ENCODE measurements at regions not wholly inside any gene's neighbourhood (a gene's known extent, or its start where the extent isn't known, plus 50 kb on each side); places are given as distances from the start of the nearest gene placed in this dataset.

DNA sequence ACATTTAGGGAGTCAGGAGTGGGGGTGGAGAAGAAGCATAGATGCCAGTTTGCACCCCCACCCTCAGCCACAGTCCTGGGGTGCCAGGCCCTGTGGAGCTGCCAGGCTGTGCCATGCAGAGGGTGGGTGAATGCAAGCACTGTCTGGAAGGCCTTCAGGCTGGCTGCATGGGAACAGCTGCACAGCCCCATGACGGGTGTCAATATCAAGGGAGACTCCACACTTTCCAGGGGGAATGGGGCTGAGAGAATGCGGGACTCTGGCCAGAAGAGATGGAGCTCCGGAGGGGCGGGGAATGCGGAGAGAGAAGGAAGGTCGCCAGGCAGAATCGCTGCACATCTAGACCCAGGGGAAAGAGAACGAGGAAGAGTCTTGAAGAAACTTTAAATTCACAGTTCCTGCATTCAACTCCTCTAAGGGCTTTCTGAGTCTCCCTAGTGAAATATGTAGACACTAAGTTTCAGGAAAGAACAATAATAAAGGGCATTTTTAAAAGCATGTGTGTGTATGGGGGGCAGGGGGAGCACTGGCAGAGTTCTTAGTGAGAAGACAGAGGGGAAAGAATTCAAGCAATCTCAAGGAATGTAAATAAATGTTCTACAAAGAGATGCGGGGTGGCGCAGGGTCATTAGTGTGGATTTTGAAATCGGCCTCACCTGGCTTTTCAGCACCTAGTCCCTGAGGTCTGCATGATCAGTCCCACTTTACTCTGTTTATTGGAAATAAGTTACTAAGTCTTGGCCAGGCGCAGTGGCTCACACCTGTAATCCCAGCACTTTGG, 59.1 kb downstream of the BOD1 start:
- peak; percentile 84 for DNase-seq

GRCh38 chr5:173556142-173557028, 60.1 kb downstream of the BOD1 start:
- no peak for DNase-seq

DNA sequence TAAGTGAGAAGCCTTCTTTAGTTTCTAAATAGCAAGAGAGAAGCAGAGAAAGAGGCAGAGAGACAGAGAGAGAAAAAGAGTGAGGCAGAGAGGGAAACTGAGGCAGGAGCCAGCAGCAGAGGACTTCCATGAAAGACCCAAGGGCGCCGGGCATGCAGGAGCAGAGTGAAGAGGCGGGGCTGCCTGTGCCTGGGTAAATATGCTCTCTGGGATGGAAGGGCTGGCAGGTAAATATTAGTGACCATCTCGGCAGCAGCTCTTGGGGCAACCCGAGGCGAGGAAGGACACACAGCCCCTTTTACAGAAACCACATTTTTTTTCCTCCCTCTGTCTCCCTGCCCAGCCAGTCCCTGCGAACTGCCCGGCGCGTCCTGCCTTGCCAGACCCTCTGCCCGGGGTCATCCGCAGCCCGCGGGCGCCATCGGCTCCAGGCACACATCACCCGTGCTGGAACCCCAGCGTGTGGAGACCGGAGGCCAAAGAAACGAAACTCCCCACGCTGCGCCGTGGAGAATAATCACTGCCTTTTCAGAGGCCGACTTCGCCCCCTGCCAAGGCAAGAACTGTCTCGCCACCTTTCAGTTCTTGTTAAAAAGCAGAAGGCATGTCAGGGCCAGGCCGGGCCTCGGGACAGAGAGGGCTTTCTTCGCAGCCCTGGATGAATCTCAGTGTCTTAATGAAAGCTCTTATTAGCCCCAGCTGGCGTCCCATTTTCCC, 61.3 kb downstream of the BOD1 start:
- DNase-seq, result peak; percentile 29

- DNase-seq, result no peak
Observed at GRCh38 chr5:173554038-173554955, 62.2 kb downstream of the BOD1 start.

DNA sequence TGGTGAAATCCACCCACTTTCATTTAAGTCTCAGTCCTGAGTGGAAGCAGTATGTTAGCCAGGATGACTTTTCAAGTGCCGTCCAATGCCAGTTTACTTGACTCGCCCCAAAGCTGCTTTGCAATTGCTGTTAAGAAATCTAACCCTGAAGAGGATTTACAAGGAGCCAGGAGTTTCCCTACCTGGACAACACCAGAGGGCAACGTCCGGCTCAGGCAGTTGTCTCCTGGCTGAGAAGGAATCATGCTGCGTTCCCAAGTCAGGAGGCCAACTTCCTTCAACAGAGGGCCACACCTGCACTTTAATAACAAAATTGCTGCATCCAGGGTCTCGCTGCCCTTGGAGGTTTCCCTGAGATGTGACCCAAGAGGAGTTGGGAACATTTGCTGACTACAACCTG, 65.8 kb downstream of the BOD1 start:
- DNase-seq, result no peak

- no peak for DNase-seq
Observed at GRCh38 chr5:173549644-173550043, 66.8 kb downstream of the BOD1 start.

DNA sequence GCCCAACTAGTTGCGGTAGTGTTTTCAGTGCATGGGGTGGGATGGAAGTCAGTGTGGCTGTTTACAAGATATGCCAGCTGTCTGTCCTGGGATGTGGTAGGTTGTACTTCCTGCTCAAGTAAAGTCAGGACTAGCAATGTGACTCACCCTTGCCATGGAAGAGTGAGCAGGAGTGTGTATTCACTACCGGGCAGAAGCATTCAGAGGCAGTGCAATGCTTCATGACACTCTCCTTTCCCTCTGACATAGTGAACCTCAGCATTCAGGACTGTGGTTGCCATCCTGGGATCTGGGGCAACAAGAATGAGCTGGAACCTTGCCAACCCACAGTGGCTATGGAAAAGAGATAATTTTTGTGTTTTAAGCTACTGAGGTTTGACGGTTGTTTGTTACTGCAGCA, 68.9 kb downstream of the BOD1 start:
- DNase-seq, result no peak

DNA sequence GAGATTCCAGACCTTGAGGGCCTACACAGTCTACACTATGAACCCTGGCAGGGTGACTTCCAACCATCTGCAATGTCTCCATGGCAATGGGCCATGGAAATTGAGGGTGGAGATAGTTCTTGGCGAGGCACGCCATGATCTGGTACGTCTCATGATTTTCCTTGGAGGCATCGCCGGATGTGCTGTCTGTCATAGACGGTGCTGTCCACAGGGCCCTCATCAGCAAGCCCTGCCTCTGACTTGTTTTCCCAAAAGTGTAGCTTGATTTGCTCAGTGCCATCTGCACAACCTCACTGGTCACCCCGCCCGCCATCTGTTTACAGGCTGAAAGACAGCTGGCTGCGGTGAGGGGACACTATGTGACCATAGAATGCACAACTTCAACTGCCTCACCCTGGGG, 73.5 kb downstream of the BOD1 start:
- no peak for DNase-seq

- no peak for DNase-seq
Observed at GRCh38 chr5:173542159-173542558, 74.3 kb downstream of the BOD1 start.

- DNase-seq, result no peak
Observed at GRCh38 chr5:173538654-173539053, 77.8 kb downstream of the BOD1 start.

DNA sequence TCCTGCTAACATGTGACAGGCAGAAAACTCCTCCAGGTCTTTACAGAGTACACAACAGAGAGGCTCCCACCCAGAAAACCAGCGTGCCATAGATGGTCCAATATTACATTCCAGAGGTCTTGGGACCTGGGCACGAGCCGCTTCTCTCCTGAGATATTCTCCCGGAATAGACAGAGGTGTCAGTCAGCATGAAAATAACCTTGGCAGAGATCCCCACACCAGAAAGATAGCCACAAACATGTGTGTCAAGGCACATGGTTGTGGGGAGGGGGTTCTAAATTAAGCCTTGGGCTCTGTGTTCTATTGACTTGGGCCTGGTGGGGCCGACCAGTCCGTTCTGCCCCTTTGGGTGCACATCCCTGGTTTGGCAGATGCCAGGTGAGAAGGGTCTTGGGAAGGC, 78.4 kb downstream of the BOD1 start:
- DNase-seq, result no peak

DNA sequence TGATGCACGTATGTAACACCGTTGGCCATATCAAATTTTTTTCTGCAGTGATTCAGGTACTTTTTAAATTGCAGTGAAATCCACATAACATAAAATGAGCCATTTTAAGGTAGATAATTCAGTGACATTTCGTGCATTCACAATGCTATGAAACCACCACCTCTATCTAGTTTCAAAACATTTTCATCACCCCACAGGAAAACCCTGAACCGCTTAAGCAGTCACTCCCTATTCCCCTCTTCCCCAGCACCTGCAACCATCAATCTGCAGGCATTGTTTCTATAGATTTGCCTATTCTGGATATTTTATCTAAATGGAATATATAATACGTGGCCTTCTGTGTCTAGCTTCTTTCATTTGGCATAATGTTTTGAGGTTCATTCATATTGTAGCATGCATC, 79.2 kb downstream of the BOD1 start:
- no peak for DNase-seq

GRCh38 chr5:173535976-173536639, 80.3 kb downstream of the BOD1 start:
- DNase-seq, result no peak

GRCh38 chr5:173535166-173535975, 81.1 kb downstream of the BOD1 start:
- DNase-seq, result no peak

GRCh38 chr5:173534664-173535063, 81.8 kb downstream of the BOD1 start:
- no peak for DNase-seq

GRCh38 chr5:173534031-173534430, 82.4 kb downstream of the BOD1 start:
- no peak for DNase-seq

GRCh38 chr5:173532689-173533250, 83.7 kb downstream of the BOD1 start:
- DNase-seq, result no peak

DNA sequence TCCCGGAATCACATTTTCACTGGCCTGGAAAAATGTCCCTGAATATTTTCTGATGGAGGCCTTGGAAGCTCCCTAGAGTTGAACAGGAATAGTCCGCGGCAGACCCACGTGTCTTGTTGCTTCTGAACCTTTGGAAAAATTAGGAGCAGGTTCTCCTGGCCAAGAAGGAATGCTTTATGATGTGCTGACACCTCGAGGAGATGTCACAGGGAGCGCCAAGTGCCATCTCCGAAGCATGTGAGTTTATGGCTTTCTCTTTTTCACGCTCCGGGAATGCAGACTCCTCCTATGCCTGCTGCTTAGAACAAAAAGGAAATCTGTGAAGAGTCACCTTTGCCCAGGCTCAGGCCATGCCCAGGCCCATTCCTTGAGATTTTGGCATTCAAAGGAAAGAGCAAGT, 84.6 kb downstream of the BOD1 start:
- no peak for DNase-seq

- DNase-seq, result no peak
Observed at GRCh38 chr5:173530547-173530946, 85.9 kb downstream of the BOD1 start.

DNA sequence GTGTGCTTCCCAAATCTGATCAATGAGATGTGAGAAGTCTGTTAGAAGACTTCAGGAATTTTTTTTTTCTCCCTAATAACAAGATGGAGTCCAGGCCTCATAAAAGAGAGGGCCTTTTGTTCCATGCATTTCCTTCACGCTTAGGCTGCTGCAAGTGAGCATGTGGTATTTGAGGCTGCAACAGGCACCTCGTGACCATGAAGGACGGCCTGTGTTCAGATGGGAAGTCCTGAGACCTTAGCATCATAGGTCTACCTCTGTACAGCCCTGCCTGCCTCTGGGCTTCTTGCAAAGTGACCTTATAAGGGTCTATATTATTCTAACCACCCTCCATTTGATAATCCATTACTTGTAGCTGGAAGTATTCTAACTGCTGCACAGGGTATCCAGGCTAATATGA, 86.6 kb downstream of the BOD1 start:
- DNase-seq, result no peak
